8988T (cell line): ENCODE measurements at regions not wholly inside any gene's neighbourhood (a gene's known extent, or its start where the extent isn't known, plus 50 kb on each side); places are given as distances from the start of the nearest gene placed in this dataset.

Experiments
- DNase-seq: peaks from one replicate; pipeline ENCODE4 v3.0.0; 2011

- no peak for DNase-seq
These were observed 358.6 kb upstream of the ASIC2 start for GRCh38 chr17:33651686-33652085.

GRCh38 chr17:33652731-33653398 lies 359.8 kb upstream of the ASIC2 start:
- no peak for DNase-seq

GRCh38 chr17:33653399-33653788 lies 360.3 kb upstream of the ASIC2 start:
- DNase-seq, result no peak

- no peak for DNase-seq
These were observed 364.1 kb upstream of the ASIC2 start for GRCh38 chr17:33657181-33657580.

GRCh38 chr17:33661975-33662374 lies 368.9 kb upstream of the ASIC2 start:
- DNase-seq, result no peak

GRCh38 chr17:33664116-33664840 lies 371.2 kb upstream of the ASIC2 start:
- no peak for DNase-seq

- DNase-seq, result no peak
These were observed 374.0 kb upstream of the ASIC2 start for GRCh38 chr17:33667052-33667509.

- no peak for DNase-seq
These were observed 374.6 kb upstream of the ASIC2 start for GRCh38 chr17:33667671-33668070.

GRCh38 chr17:33668516-33668915 lies 375.4 kb upstream of the ASIC2 start:
- no peak for DNase-seq

- DNase-seq, result no peak
These were observed 378.4 kb upstream of the ASIC2 start for GRCh38 chr17:33671491-33671890.

- DNase-seq, result no peak
These were observed 381.6 kb upstream of the ASIC2 start for GRCh38 chr17:33674685-33675084.

- DNase-seq, result no peak
These were observed 383.3 kb upstream of the ASIC2 start for GRCh38 chr17:33676444-33676843.

- no peak for DNase-seq
These were observed 386.5 kb upstream of the ASIC2 start for GRCh38 chr17:33679595-33679994.

GRCh38 chr17:33680472-33680871 lies 387.4 kb upstream of the ASIC2 start:
- no peak for DNase-seq

- DNase-seq, result no peak
These were observed 389.5 kb upstream of the ASIC2 start for GRCh38 chr17:33682599-33682998.

- no peak for DNase-seq
These were observed 391.6 kb upstream of the ASIC2 start for GRCh38 chr17:33684735-33685134.

- DNase-seq, result no peak
These were observed 393.1 kb upstream of the ASIC2 start for GRCh38 chr17:33686171-33686570.

GRCh38 chr17:33687831-33688230 lies 394.7 kb upstream of the ASIC2 start:
- no peak for DNase-seq

- DNase-seq, result no peak
These were observed 395.7 kb upstream of the ASIC2 start for GRCh38 chr17:33688771-33689170.

- no peak for DNase-seq
These were observed 396.6 kb upstream of the ASIC2 start for GRCh38 chr17:33689725-33690124.

GRCh38 chr17:33695431-33695830 lies 402.3 kb upstream of the ASIC2 start:
- no peak for DNase-seq

- DNase-seq, result no peak
These were observed 403.0 kb upstream of the ASIC2 start for GRCh38 chr17:33696102-33696501.

GRCh38 chr17:33697557-33697956 lies 404.5 kb upstream of the ASIC2 start:
- no peak for DNase-seq

GRCh38 chr17:33701910-33702309 lies 408.8 kb upstream of the ASIC2 start:
- no peak for DNase-seq

- DNase-seq, result no peak
These were observed 411.8 kb upstream of the ASIC2 start for GRCh38 chr17:33704856-33705255.
